Neural progenitor cell (in vitro differentiated cells): ENCODE measurements at regions not wholly inside any gene's neighbourhood (a gene's known extent, or its start where the extent isn't known, plus 50 kb on each side); places are given as distances from the start of the nearest gene placed in this dataset.

ENCODE experiments used
- DNase-seq: peaks from one replicate; pipeline ENCODE4 v3.0.0-alpha.2; 2016; ENCODE audit warnings: low spot score
- H2AFZ ChIP-seq: fragments of 200-600 bp; sonication (generic); replicated peaks from 2 replicates; pipeline ENCODE4 v1.6.1; 2016; ENCODE audit warnings: antibody characterized with exemption
- H3F3A ChIP-seq: fragments of 200-600 bp; sonication (generic); 2 replicates; pipeline ENCODE4 v1.6.1; 2016; ENCODE audit warnings: antibody characterized with exemption, low read depth
- H3K27ac ChIP-seq: fragments of 200-600 bp; sonication (generic); 2 replicates; pipeline ENCODE4 v1.5.1; 2016; ENCODE audit warnings: mild to moderate bottlenecking
- H3K27me3 ChIP-seq: fragments of 200-600 bp; sonication (generic); 2 replicates; pipeline ENCODE4 v1.6.1; 2016; ENCODE audit warnings: mild to moderate bottlenecking, moderate library complexity
- H3K36me3 ChIP-seq: fragments of 200-600 bp; sonication (generic); 2 replicates; pipeline ENCODE4 v1.5.1; 2016
- H3K4me1 ChIP-seq: fragments of 200-600 bp; sonication (generic); 2 replicates; pipeline ENCODE4 v1.6.1; 2016; ENCODE audit warnings: mixed run types
- H3K4me2 ChIP-seq: fragments of 200-600 bp; sonication (generic); 2 replicates; pipeline ENCODE4 v1.6.1; 2016
- H3K4me3 ChIP-seq: fragments of 200-600 bp; sonication (generic); 2 replicates; pipeline ENCODE4 v1.5.1; 2016
- H3K79me2 ChIP-seq: fragments of 200-600 bp; sonication (generic); 2 replicates; pipeline ENCODE4 v1.6.1; 2016; ENCODE audit warnings: low read depth
- H3K9ac ChIP-seq: fragments of 200-600 bp; sonication (generic); 2 replicates; pipeline ENCODE4 v1.6.1; 2016
- H3K9me3 ChIP-seq: fragments of 200-600 bp; sonication (generic); 2 replicates; pipeline ENCODE4 v1.5.1; 2016; ENCODE audit warnings: low read depth
- H4K20me1 ChIP-seq: fragments of 200-600 bp; sonication (generic); 2 replicates; pipeline ENCODE4 v1.6.1; 2016; ENCODE audit warnings: low read depth
- H3K27ac Mint-ChIP-seq: 3 replicates; pipeline ENCODE4 v1.8.0; 2021; ENCODE audit warnings: mixed read lengths
- H3K27me3 Mint-ChIP-seq: 2 replicates; pipeline ENCODE4 v1.8.0; 2022; ENCODE audit warnings: low read depth, mild to moderate bottlenecking, inconsistent platforms, moderate library complexity, mixed read lengths; ENCODE audit not compliant: insufficient read depth
- H3K36me3 Mint-ChIP-seq: 3 replicates; pipeline ENCODE4 v1.8.0; 2021; ENCODE audit warnings: mixed read lengths
- H3K4me1 Mint-ChIP-seq: 3 replicates; pipeline ENCODE4 v1.8.0; 2021; ENCODE audit warnings: mixed read lengths
- H3K4me3 Mint-ChIP-seq: 3 replicates; pipeline ENCODE4 v1.8.0; 2021; ENCODE audit warnings: mild to moderate bottlenecking, moderate library complexity, mixed read lengths
- H3K9me3 Mint-ChIP-seq: 3 replicates; pipeline ENCODE4 v1.8.0; 2020; ENCODE audit warnings: mixed read lengths
- EZH2 ChIP-seq: fragments of 200-600 bp; sonication (generic); IDR thresholded peaks from 2 replicates; pipeline ENCODE4 v1.6.1; 2017; ENCODE audit warnings: antibody characterized with exemption, mild to moderate bottlenecking, moderate library complexity
- EZH2phosphoT487 ChIP-seq: fragments of 200-600 bp; sonication (generic); IDR thresholded peaks from 2 replicates; pipeline ENCODE4 v1.6.1; 2017; ENCODE audit warnings: antibody characterized with exemption
- TF ChIP-seq, protein P1 (sequence below): fragments of 200-600 bp; sonication (generic); IDR thresholded peaks from 2 replicates; pipeline ENCODE4 v1.5.1; 2017; ENCODE audit warnings: antibody characterized with exemption, mild to moderate bottlenecking

DNA sequence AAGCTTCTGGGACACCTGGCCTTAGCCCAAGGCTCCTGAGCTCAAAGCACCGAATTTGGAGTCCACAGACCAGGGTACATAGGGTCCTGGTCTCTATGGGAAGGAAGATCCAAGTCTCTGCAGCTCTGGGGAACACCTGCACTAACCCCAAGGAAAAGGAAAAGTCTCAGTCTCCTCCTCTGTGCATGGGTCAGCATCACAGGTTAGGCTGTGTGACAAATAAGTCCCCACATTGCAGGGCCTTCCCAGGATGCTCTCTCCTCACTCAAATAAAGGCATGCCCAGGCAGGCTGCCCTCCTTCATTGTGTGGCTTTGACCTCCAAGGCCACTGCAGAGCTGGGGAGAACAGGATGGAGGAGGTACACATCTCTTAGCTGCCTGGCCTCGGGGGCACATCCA, 121.0 kb upstream of the ZMIZ1 start:
- Histone ChIP-seq H3K9ac (no peak overlapping the region), H3F3A (no peaks in the 10 kb centered on the region), H3K4me2 (no peak overlapping the region), H3K27me3 (no peaks in the 10 kb centered on the region), H3K27ac (no peak overlapping the region), H3K4me1 (no peaks in the 10 kb centered on the region), H3K36me3 (no peaks in the 10 kb centered on the region), H3K9me3 (no peaks in the 10 kb centered on the region), H4K20me1 (no peaks in the 10 kb centered on the region), H3K4me3 (no peak overlapping the region), H3K79me2 (no peaks in the 10 kb centered on the region), H2AFZ (no peak overlapping the region)
- H3K27me3 Mint-ChIP-seq, result peaks cover 24% of the 10 kb centered on the region
- TF ChIP-seq, protein P1, sequence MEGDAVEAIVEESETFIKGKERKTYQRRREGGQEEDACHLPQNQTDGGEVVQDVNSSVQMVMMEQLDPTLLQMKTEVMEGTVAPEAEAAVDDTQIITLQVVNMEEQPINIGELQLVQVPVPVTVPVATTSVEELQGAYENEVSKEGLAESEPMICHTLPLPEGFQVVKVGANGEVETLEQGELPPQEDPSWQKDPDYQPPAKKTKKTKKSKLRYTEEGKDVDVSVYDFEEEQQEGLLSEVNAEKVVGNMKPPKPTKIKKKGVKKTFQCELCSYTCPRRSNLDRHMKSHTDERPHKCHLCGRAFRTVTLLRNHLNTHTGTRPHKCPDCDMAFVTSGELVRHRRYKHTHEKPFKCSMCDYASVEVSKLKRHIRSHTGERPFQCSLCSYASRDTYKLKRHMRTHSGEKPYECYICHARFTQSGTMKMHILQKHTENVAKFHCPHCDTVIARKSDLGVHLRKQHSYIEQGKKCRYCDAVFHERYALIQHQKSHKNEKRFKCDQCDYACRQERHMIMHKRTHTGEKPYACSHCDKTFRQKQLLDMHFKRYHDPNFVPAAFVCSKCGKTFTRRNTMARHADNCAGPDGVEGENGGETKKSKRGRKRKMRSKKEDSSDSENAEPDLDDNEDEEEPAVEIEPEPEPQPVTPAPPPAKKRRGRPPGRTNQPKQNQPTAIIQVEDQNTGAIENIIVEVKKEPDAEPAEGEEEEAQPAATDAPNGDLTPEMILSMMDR, result no peak
- H3K9me3 Mint-ChIP-seq, result peaks cover 7% of the 10 kb centered on the region
- peaks cover 2% of the 10 kb centered on the region for H3K36me3 Mint-ChIP-seq
- H3K27ac Mint-ChIP-seq, result no peak overlapping the region
- peaks cover 37% of the 10 kb centered on the region for H3K4me1 Mint-ChIP-seq
- no peak overlapping the region for H3K4me3 Mint-ChIP-seq
- DNase-seq, result no peak

DNA sequence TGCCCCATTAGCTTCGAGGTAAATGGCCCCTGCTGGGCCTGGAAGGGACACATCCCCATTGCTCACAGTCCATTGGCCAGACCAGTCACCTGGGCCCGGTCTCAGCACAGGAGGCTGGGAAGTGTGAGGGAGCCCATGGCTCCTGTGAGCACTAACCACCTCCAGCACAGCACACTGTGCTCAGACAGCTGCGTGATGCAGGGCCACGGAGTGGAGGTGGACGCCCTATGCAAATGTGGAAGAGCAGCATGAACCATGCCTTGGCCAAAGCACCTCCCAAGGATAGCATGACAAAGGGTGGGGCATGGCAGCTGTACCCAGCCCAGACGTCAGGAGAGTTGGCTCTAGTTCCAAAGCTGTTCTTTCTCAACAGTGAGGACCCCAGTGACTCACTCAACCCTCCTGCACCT, 120.1 kb upstream of the ZMIZ1 start:
- Histone ChIP-seq H4K20me1 (no peaks in the 10 kb centered on the region), H3F3A (no peaks in the 10 kb centered on the region), H3K9me3 (no peaks in the 10 kb centered on the region), H3K4me2 (no peak overlapping the region), H2AFZ (no peak overlapping the region), H3K4me1 (no peaks in the 10 kb centered on the region), H3K27me3 (no peaks in the 10 kb centered on the region), H3K36me3 (no peaks in the 10 kb centered on the region), H3K9ac (no peak overlapping the region), H3K4me3 (no peak overlapping the region), H3K27ac (no peak overlapping the region), H3K79me2 (no peaks in the 10 kb centered on the region)
- H3K4me1 Mint-ChIP-seq, result peaks cover 37% of the 10 kb centered on the region
- no peak for DNase-seq
- H3K9me3 Mint-ChIP-seq, result peaks cover under 1% of the 10 kb centered on the region
- TF ChIP-seq, protein P1, result no peak
- peaks cover 20% of the 10 kb centered on the region for H3K27me3 Mint-ChIP-seq
- H3K27ac Mint-ChIP-seq, result no peak overlapping the region
- no peak overlapping the region for H3K4me3 Mint-ChIP-seq
- no peaks in the 10 kb centered on the region for H3K36me3 Mint-ChIP-seq

DNA sequence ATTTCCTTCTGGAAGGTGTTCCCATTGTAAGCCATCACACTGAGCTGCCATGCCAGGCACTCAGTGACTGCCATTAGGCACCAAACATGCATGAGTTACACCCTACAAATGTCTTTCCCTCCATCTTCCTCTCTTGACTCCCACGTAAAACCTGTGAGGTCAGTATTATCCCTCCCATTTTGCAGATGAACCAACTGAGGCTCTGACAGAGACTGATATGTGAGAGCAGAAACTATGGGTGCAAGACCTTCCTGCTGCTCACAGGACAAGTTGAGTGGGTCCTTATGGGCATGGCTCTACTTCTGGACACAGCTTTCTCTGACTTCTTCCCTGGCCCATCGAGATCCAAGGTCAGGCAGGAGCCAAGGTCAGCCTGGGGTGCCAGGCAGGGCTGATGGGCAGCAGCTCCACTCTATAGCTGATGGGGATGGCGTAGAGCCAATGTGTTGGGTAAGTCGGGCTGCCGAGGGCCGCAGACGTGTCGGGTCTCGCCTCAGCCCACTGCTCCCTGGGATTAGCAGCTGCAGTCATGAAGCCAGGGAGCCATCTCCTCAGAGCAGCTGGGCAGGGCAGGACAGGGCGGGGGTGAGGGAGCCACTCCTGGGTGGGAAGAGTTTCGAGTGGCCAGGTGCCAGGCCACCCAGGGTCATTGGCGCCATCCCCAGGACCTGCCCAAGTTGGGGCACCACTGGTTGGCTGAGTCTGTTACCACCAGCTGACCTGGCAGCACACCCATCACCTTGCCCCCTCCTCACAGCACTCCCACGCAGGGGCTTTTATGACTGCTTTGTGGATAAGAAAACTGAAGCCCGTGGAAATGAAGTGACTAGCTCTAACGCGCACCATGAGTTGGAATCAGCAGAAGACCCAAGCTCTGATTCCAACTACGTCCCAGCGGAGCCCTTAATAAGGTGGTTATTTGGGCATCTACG, 117.8 kb upstream of the ZMIZ1 start:
- H3K9me3 Mint-ChIP-seq, result peaks cover 5% of the 10 kb centered on the region
- no peak for DNase-seq
- H2AFZ ChIP-seq, result no peak overlapping the region
- H3K4me3 ChIP-seq, result no peak overlapping the region
- H3K4me3 Mint-ChIP-seq, result no peak overlapping the region
- peaks cover 10% of the 10 kb centered on the region for H3K27me3 Mint-ChIP-seq
- no peaks in the 10 kb centered on the region for H3K27me3 ChIP-seq
- no peak overlapping the region for H3K4me2 ChIP-seq
- no peaks in the 10 kb centered on the region for H3K36me3 Mint-ChIP-seq
- H3K27ac ChIP-seq, result no peak overlapping the region
- no peaks in the 10 kb centered on the region for H3K36me3 ChIP-seq
- TF ChIP-seq, protein P1, result no peak
- TF ChIP-seq EZH2, result no peak
- TF ChIP-seq EZH2phosphoT487, result no peak
- H3K9me3 ChIP-seq, result no peaks in the 10 kb centered on the region
- H4K20me1 ChIP-seq, result no peaks in the 10 kb centered on the region
- H3F3A ChIP-seq, result no peaks in the 10 kb centered on the region
- no peaks in the 10 kb centered on the region for H3K79me2 ChIP-seq
- no peak overlapping the region for H3K27ac Mint-ChIP-seq
- H3K4me1 Mint-ChIP-seq, result peaks cover 18% of the 10 kb centered on the region
- no peaks in the 10 kb centered on the region for H3K4me1 ChIP-seq
- no peak overlapping the region for H3K9ac ChIP-seq
